ENCODE measurements at regions not wholly inside any gene's neighbourhood (a gene's known extent, or its start where the extent isn't known, plus 50 kb on each side); places are given as distances from the start of the nearest gene placed in this dataset.
A peak's percentile ranks its signal among the peaks of the same experiment; 100 is the strongest.

GRCh38 chr6:14877758-14878157, 368.1 kb upstream of the JARID2 start:
- Histone ChIP-seq H3K4me1 (replicated peaks; ENCODE audit: insufficient read depth) (peaks cover 35% of the 10 kb centered on the region), H3K27ac (peak overlapping the region; percentile 78), H3K4me2 (peak overlapping the region; percentile 67), H3F3A (ENCODE audit: insufficient read depth, low read depth) (peaks cover 11% of the 10 kb centered on the region), H3K4me3 (no peak overlapping the region), H3K36me3 (ENCODE audit: low read depth) (no peaks in the 10 kb centered on the region), H3K9me3 (ENCODE audit: insufficient read depth, low read depth) (no peaks in the 10 kb centered on the region), H3K9me2 (ENCODE audit: insufficient read depth) (no peaks in the 10 kb centered on the region; the same call in none of the 2 replicates), H4K20me1 (ENCODE audit: insufficient read depth) (no peaks in the 10 kb centered on the region), H2AFZ (no peak overlapping the region), H3K79me2 (ENCODE audit: low read depth) (no peaks in the 10 kb centered on the region), H3K27me3 (ENCODE audit: insufficient read depth, low read depth) (no peaks in the 10 kb centered on the region)
- TF ChIP-seq CTCF (conservative IDR thresholded peaks at IDR 0.05) (no peak), EZH2 (IDR thresholded peaks at IDR 0.05; ENCODE audit: low read depth) (no peak)
- DNase-seq = no peak
- ChIA-PET CTCF (no interaction called here), POLR2A (ENCODE audit: unreplicated experiment) (no interaction called here)
- BruUV-seq (replicated peaks) = TSS peak; percentile 31
- intact Hi-C loops (cut with micrococcal nuclease; ENCODE audit: unreplicated experiment) = loop anchor here (1.0 kb wide), 1 partner anchor 144 kb away; no protein-coding TSS in a partner anchor

- no peaks in the 10 kb centered on the region for H3K27me3 ChIP-seq (ENCODE audit: insufficient read depth, low read depth)
- no peak overlapping the region for H3K27ac ChIP-seq
- H3K9me2 ChIP-seq (ENCODE audit: insufficient read depth) = no peaks in the 10 kb centered on the region; the same call in none of the 2 replicates
- CTCF ChIA-PET = no interaction called here
- no TSS peak for BruUV-seq (replicated peaks)
- no peaks in the 10 kb centered on the region for H4K20me1 ChIP-seq (ENCODE audit: insufficient read depth)
- TF ChIP-seq CTCF (conservative IDR thresholded peaks at IDR 0.05) (no peak), EZH2 (IDR thresholded peaks at IDR 0.05; ENCODE audit: low read depth) (no peak)
- H3K4me2 ChIP-seq = no peak overlapping the region
- H3K4me3 ChIP-seq = no peak overlapping the region
- no peaks in the 10 kb centered on the region for H3K9me3 ChIP-seq (ENCODE audit: insufficient read depth, low read depth)
- H3K79me2 ChIP-seq (ENCODE audit: low read depth) = no peaks in the 10 kb centered on the region
- H3K4me1 ChIP-seq (replicated peaks; ENCODE audit: insufficient read depth) = peaks cover 48% of the 10 kb centered on the region
- no peak overlapping the region for H2AFZ ChIP-seq
- DNase-seq = no peak
- peaks cover 11% of the 10 kb centered on the region for H3F3A ChIP-seq (ENCODE audit: insufficient read depth, low read depth)
- intact Hi-C loops (cut with micrococcal nuclease; ENCODE audit: unreplicated experiment) = loop anchor here (5.0 to 10.0 kb wide), 4 partner anchors 103 to 565 kb away; partner anchors contain the start of gene JARID2
- POLR2A ChIA-PET (ENCODE audit: unreplicated experiment) = no interaction called here
- H3K36me3 ChIP-seq (ENCODE audit: low read depth) = no peaks in the 10 kb centered on the region
Measured at GRCh38 chr6:14880052-14880451, 365.8 kb upstream of the JARID2 start.

GRCh38 chr6:14880677-14881076, 365.2 kb upstream of the JARID2 start:
- no peak overlapping the region for H2AFZ ChIP-seq
- ChIA-PET POLR2A (ENCODE audit: unreplicated experiment) (no interaction called here), CTCF (no interaction called here)
- H3K79me2 ChIP-seq (ENCODE audit: low read depth) = no peaks in the 10 kb centered on the region
- no peaks in the 10 kb centered on the region for H3K36me3 ChIP-seq (ENCODE audit: low read depth)
- BruUV-seq (replicated peaks) = no TSS peak
- no peak overlapping the region for H3K4me3 ChIP-seq
- TF ChIP-seq EZH2 (IDR thresholded peaks at IDR 0.05; ENCODE audit: low read depth) (no peak), CTCF (conservative IDR thresholded peaks at IDR 0.05) (no peak)
- no peak overlapping the region for H3K27ac ChIP-seq
- no peaks in the 10 kb centered on the region for H3K27me3 ChIP-seq (ENCODE audit: insufficient read depth, low read depth)
- H3K9me2 ChIP-seq (ENCODE audit: insufficient read depth) = no peaks in the 10 kb centered on the region; the same call in none of the 2 replicates
- H4K20me1 ChIP-seq (ENCODE audit: insufficient read depth) = no peaks in the 10 kb centered on the region
- H3K9me3 ChIP-seq (ENCODE audit: insufficient read depth, low read depth) = no peaks in the 10 kb centered on the region
- H3K4me2 ChIP-seq = no peak overlapping the region
- H3K4me1 ChIP-seq (replicated peaks; ENCODE audit: insufficient read depth) = peaks cover 48% of the 10 kb centered on the region
- intact Hi-C loops (cut with micrococcal nuclease; ENCODE audit: unreplicated experiment) = loop anchor here (5.0 to 10.0 kb wide), 4 partner anchors 103 to 564 kb away; partner anchors contain the start of gene JARID2
- peaks cover 11% of the 10 kb centered on the region for H3F3A ChIP-seq (ENCODE audit: insufficient read depth, low read depth)
- no peak for DNase-seq
